C1 segment of cervical spinal cord (tissue), 14 donors: ENCODE measurements at regions not wholly inside any gene's neighbourhood (a gene's known extent, or its start where the extent isn't known, plus 50 kb on each side); places are given as distances from the start of the nearest gene placed in this dataset.
A peak's percentile ranks its signal among the peaks of the same experiment; 100 is the strongest.

ENCODE experiments used
- DNase-seq, 14 donors: peaks; one replicate each; lab custom pipeline; 2025; lab: John Stamatoyannopoulos, UW

- no peak for DNase-seq
These were observed 57.4 kb upstream of the CCDC167 start for GRCh38 chr6:37556881-37557644.

GRCh38 chr6:37555040-37555781 lies 55.5 kb upstream of the CCDC167 start:
- DNase-seq, result no peak

DNA sequence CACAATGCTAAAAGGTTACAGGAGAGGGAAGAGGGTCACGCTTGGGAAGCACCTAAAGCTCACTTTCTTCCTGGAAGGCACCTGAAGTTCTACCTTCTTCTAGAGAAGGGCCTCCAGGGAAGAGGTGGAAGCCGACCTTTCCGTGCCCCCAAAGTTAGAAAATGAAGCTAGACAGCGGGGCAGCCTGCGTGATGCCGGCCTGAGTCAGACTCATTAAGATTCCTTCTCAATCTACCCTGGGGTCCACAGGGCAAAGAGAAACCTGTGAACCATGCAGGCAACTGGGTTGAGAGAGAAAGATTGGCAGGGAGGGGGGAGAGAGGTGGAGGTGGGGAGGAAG lies 54.8 kb upstream of the CCDC167 start:
- no peak for DNase-seq

DNA sequence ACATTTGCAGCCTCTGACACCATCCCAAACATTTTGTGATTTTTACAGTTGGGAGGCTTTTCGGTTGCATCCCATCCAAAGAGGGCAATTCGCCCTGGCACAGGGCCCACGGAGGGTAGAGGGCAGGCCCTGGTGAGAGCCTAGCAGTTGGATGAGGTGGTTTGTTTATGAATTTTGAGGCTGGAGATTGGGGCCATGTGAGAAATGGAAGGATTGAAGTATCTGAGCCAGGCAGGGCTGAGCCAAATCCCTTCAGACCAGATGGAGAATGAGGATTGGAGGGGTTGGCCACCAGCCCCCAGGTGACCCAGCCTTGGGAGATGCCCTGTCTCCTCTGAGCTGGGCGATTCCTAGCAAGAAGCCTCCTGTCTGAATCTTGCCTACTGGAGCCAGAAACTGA lies 52.6 kb upstream of the CCDC167 start:
- no peak for DNase-seq

GRCh38 chr6:37551867-37552266 lies 52.2 kb upstream of the CCDC167 start:
- no peak for DNase-seq

- DNase-seq, result no peak
These were observed 51.8 kb upstream of the CCDC167 start for GRCh38 chr6:37551446-37551845.

DNA sequence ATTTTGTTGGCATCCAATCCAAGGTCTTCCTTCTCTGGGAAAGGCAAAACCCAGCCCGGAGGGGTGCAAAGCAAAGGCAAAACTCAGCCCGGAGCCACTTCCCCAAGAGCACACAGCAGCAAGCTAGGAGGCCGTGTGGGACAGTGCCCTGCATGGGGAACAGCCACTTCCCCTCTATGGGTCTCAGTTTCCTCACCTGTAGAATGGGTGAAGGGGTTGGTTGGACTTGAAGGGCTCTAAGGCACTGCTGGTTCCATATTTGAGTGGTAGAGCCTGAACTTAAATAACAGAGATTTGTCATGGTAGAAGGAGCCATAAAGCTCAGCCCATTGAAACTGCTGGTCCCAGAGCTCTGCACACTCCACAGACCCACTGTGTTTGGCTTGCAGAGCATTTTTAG lies 51.3 kb upstream of the CCDC167 start:
- DNase-seq, result no peak

DNA sequence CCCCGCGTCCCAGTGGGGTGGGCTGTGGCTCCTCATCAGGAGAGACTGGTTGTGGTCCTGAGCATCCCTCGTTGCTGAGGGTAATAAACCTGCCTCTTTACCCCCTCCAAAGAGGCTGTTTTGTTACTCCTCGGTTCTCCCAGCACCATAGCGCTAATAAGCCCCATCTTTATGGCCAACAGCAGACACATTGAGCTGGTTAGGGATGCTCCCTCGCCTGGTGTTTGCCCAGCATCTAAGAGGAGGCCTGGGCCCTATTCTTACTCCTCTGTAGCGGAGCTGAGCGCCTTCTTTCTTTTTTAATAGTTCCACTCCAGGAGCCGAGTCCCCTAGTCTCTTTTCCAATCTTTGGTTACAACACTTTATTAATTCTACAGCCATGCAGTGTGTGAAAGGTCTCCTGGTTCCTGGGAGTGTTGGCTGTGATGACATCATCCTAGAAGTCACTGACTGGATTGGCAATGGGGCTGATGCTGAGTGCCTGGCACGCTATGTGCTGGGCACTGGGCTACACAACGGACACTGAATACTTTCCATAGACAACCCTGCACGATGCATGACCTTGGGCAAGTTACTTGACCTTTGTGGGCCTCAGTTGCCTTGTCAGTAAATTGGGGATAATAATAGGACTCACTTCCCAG lies 50.6 kb upstream of the CCDC167 start:
- peak in 3 of 14 donors; percentile 20 to 34 (median 27) for DNase-seq

DNA sequence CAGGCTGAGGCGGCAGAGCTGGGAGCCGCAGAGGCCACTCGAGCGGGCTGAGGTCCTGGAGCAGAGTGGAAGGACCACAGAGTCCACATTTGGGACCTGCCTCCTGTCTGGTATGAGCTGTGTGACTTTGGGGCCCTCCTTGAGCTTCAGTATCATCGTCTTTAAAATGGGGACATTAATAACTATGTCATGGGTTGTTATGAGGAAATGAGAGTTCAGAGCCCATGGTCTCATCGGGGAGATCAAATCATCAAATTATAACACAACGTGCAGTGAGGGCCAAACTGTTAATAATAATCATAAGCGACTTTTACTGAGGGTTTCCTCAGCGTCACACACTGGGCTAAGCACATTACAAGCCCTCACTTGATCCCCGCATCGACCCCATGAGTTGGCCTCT lies 49.9 kb upstream of the CCDC167 start:
- DNase-seq, result no peak
